ENCODE measurements at regions not wholly inside any gene's neighbourhood (a gene's known extent, or its start where the extent isn't known, plus 50 kb on each side); places are given as distances from the start of the nearest gene placed in this dataset.

DNA sequence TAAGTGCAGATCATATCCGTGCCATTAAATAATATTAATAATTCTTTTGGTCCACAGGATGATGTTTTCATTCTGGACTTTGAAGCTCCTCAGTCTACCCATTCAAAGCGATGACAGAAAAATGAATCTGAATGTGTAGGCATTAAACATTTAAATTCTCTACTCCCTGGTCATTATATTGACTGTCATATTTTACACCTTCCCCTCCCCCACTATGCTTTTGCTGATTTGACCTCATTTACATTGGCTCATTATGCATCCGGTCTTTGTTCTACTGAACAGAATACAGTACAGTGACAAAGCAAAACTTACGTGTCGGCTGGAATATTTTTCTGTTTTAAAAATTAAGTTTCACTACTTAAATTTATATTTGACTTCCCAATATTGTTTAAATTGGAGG is 289.7 kb upstream of the TMEM161B start:
- Histone ChIP-seq H3K36me3 (ENCODE audit: control insufficient read depth, insufficient read depth, low read length) (no peaks in the 10 kb centered on the region), H3K9me3 (ENCODE audit: control insufficient read depth, low read length) (no peaks in the 10 kb centered on the region), H3K4me1 (ENCODE audit: control insufficient read depth, insufficient read depth, low read length, poor library complexity, severe bottlenecking) (no peaks in the 10 kb centered on the region), H3K27me3 (replicated peaks; ENCODE audit: control insufficient read depth, insufficient read depth, low read length, poor library complexity, severe bottlenecking) (no peaks in the 10 kb centered on the region), H3K27ac (ENCODE audit: insufficient read depth, low read length, poor library complexity, severe bottlenecking) (no peak overlapping the region), H3K4me3 (ENCODE audit: insufficient read depth, low read depth, low read length, poor library complexity, severe bottlenecking) (no peak overlapping the region)
- no peak for DNase-seq

GRCh38 chr5:88557881-88558280 is 289.2 kb upstream of the TMEM161B start:
- H3K4me3 ChIP-seq (ENCODE audit: insufficient read depth, low read depth, low read length, poor library complexity, severe bottlenecking), result no peak overlapping the region
- no peak overlapping the region for H3K27ac ChIP-seq (ENCODE audit: insufficient read depth, low read length, poor library complexity, severe bottlenecking)
- no peaks in the 10 kb centered on the region for H3K9me3 ChIP-seq (ENCODE audit: control insufficient read depth, low read length)
- no peak for DNase-seq
- no peaks in the 10 kb centered on the region for H3K27me3 ChIP-seq (replicated peaks; ENCODE audit: control insufficient read depth, insufficient read depth, low read length, poor library complexity, severe bottlenecking)
- no peaks in the 10 kb centered on the region for H3K36me3 ChIP-seq (ENCODE audit: control insufficient read depth, insufficient read depth, low read length)
- H3K4me1 ChIP-seq (ENCODE audit: control insufficient read depth, insufficient read depth, low read length, poor library complexity, severe bottlenecking), result no peaks in the 10 kb centered on the region

- no peak overlapping the region for H3K27ac ChIP-seq (ENCODE audit: insufficient read depth, low read length, poor library complexity, severe bottlenecking)
- no peaks in the 10 kb centered on the region for H3K9me3 ChIP-seq (ENCODE audit: control insufficient read depth, low read length)
- H3K4me1 ChIP-seq (ENCODE audit: control insufficient read depth, insufficient read depth, low read length, poor library complexity, severe bottlenecking), result no peaks in the 10 kb centered on the region
- no peak overlapping the region for H3K4me3 ChIP-seq (ENCODE audit: insufficient read depth, low read depth, low read length, poor library complexity, severe bottlenecking)
- H3K36me3 ChIP-seq (ENCODE audit: control insufficient read depth, insufficient read depth, low read length), result no peaks in the 10 kb centered on the region
- DNase-seq, result no peak
- no peaks in the 10 kb centered on the region for H3K27me3 ChIP-seq (replicated peaks; ENCODE audit: control insufficient read depth, insufficient read depth, low read length, poor library complexity, severe bottlenecking)
Observed at GRCh38 chr5:88557131-88557530, 288.5 kb upstream of the TMEM161B start.

DNA sequence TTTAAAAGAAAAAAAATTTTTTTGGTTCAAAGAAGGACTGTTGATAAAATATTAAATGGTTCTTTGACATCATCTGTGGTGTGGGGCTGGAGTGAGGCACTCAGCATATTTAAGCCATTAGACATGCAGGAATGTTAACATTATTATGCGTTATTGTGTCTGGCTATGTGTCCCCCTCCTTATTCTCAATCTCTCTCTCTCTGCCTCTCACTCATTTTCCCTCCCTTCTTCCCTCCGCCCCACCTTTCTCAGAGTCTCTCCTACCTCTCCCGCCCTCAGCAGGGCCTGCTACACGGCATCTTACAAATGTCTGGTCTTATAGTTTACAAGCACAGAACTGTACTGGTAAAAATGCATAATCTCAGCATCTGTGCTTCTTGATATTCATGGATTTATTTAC is 287.8 kb upstream of the TMEM161B start:
- no peak for DNase-seq

GRCh38 chr5:88555674-88556073 is 287.0 kb upstream of the TMEM161B start:
- no peaks in the 10 kb centered on the region for H3K36me3 ChIP-seq (ENCODE audit: control insufficient read depth, insufficient read depth, low read length)
- no peak for DNase-seq
- H3K27ac ChIP-seq (ENCODE audit: insufficient read depth, low read length, poor library complexity, severe bottlenecking), result no peak overlapping the region

More for the DNA sequence above, 287.8 kb upstream of the TMEM161B start:
- H3K4me1 ChIP-seq (ENCODE audit: control insufficient read depth, insufficient read depth, low read length, poor library complexity, severe bottlenecking), result no peaks in the 10 kb centered on the region
- no peak overlapping the region for H3K4me3 ChIP-seq (ENCODE audit: insufficient read depth, low read depth, low read length, poor library complexity, severe bottlenecking)
- H3K27ac ChIP-seq (ENCODE audit: insufficient read depth, low read length, poor library complexity, severe bottlenecking), result no peak overlapping the region
- H3K27me3 ChIP-seq (replicated peaks; ENCODE audit: control insufficient read depth, insufficient read depth, low read length, poor library complexity, severe bottlenecking), result no peaks in the 10 kb centered on the region
- H3K9me3 ChIP-seq (ENCODE audit: control insufficient read depth, low read length), result no peaks in the 10 kb centered on the region
- H3K36me3 ChIP-seq (ENCODE audit: control insufficient read depth, insufficient read depth, low read length), result no peaks in the 10 kb centered on the region

DNA sequence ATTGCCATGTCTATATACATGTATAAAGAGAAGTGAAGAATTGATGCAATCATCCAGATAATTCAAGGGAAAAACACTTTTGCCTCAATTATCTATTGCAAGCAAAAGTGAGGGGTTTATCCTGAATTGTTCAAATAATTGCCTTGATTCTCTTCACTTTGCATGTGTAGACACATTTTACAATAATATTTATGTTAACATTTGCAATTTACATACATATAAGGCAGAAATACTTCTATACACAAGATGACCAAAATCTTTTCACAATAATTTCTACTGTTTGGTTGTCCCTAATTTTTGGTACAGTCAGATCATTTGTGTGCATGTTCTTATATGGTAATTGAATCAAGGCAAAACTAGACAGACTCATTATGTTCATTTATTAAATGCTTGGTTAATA is 285.3 kb upstream of the TMEM161B start:
- Histone ChIP-seq H3K4me1 (ENCODE audit: control insufficient read depth, insufficient read depth, low read length, poor library complexity, severe bottlenecking) (no peaks in the 10 kb centered on the region), H3K27me3 (replicated peaks; ENCODE audit: control insufficient read depth, insufficient read depth, low read length, poor library complexity, severe bottlenecking) (no peaks in the 10 kb centered on the region), H3K36me3 (ENCODE audit: control insufficient read depth, insufficient read depth, low read length) (no peaks in the 10 kb centered on the region), H3K9me3 (ENCODE audit: control insufficient read depth, low read length) (no peaks in the 10 kb centered on the region), H3K27ac (ENCODE audit: insufficient read depth, low read length, poor library complexity, severe bottlenecking) (no peak overlapping the region), H3K4me3 (ENCODE audit: insufficient read depth, low read depth, low read length, poor library complexity, severe bottlenecking) (no peak overlapping the region)
- no peak for DNase-seq

More at GRCh38 chr5:88555674-88556073, 287.0 kb upstream of the TMEM161B start:
- H3K4me1 ChIP-seq (ENCODE audit: control insufficient read depth, insufficient read depth, low read length, poor library complexity, severe bottlenecking), result no peaks in the 10 kb centered on the region
- no peaks in the 10 kb centered on the region for H3K27me3 ChIP-seq (replicated peaks; ENCODE audit: control insufficient read depth, insufficient read depth, low read length, poor library complexity, severe bottlenecking)
- H3K4me3 ChIP-seq (ENCODE audit: insufficient read depth, low read depth, low read length, poor library complexity, severe bottlenecking), result no peak overlapping the region
- H3K9me3 ChIP-seq (ENCODE audit: control insufficient read depth, low read length), result no peaks in the 10 kb centered on the region

- Histone ChIP-seq H3K4me1 (ENCODE audit: control insufficient read depth, insufficient read depth, low read length, poor library complexity, severe bottlenecking) (no peaks in the 10 kb centered on the region), H3K4me3 (ENCODE audit: insufficient read depth, low read depth, low read length, poor library complexity, severe bottlenecking) (no peak overlapping the region), H3K9me3 (ENCODE audit: control insufficient read depth, low read length) (no peaks in the 10 kb centered on the region), H3K27me3 (replicated peaks; ENCODE audit: control insufficient read depth, insufficient read depth, low read length, poor library complexity, severe bottlenecking) (no peaks in the 10 kb centered on the region), H3K27ac (ENCODE audit: insufficient read depth, low read length, poor library complexity, severe bottlenecking) (no peak overlapping the region), H3K36me3 (ENCODE audit: control insufficient read depth, insufficient read depth, low read length) (no peaks in the 10 kb centered on the region)
- no peak for DNase-seq
Observed at GRCh38 chr5:88553136-88553875, 284.7 kb upstream of the TMEM161B start.

- H3K27ac ChIP-seq (ENCODE audit: insufficient read depth, low read length, poor library complexity, severe bottlenecking), result no peak overlapping the region
- H3K4me1 ChIP-seq (ENCODE audit: control insufficient read depth, insufficient read depth, low read length, poor library complexity, severe bottlenecking), result no peaks in the 10 kb centered on the region
- no peaks in the 10 kb centered on the region for H3K36me3 ChIP-seq (ENCODE audit: control insufficient read depth, insufficient read depth, low read length)
- H3K27me3 ChIP-seq (replicated peaks; ENCODE audit: control insufficient read depth, insufficient read depth, low read length, poor library complexity, severe bottlenecking), result no peaks in the 10 kb centered on the region
- H3K9me3 ChIP-seq (ENCODE audit: control insufficient read depth, low read length), result no peaks in the 10 kb centered on the region
- no peak for DNase-seq
- H3K4me3 ChIP-seq (ENCODE audit: insufficient read depth, low read depth, low read length, poor library complexity, severe bottlenecking), result no peak overlapping the region
Observed at GRCh38 chr5:88552426-88552825, 283.8 kb upstream of the TMEM161B start.

DNA sequence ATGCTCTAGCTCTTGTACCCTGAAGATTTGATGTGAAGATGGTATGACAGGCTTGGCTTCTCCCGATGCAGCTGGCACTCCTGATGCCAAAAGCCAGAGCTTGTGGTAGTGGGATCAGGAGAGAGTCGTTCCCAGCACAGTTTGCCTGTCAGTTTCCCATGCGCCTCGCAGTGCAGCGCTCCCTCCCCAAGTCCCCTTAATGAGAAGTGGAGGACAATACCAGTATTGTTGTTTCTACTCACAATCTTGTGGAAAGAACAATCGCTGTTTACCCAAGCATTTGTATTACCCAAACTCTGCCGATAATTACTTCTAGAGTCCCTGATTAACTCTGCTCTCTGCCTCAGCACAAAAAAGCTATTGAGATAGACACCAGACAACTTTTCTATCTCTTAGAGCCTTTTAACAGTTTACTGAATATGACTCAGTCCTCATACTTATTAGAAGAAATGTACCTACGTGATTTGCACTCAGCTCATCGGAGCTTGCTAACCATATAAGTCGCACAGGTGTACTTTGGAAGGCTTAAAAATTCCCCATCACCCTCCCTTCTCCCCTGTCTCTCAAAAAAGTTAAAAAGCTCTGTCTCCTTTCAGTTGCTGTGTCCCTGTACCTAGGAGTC is 283.2 kb upstream of the TMEM161B start:
- Histone ChIP-seq H3K27ac (ENCODE audit: insufficient read depth, low read length, poor library complexity, severe bottlenecking) (no peak overlapping the region), H3K36me3 (ENCODE audit: control insufficient read depth, insufficient read depth, low read length) (no peaks in the 10 kb centered on the region), H3K9me3 (ENCODE audit: control insufficient read depth, low read length) (no peaks in the 10 kb centered on the region), H3K4me3 (ENCODE audit: insufficient read depth, low read depth, low read length, poor library complexity, severe bottlenecking) (no peak overlapping the region), H3K27me3 (replicated peaks; ENCODE audit: control insufficient read depth, insufficient read depth, low read length, poor library complexity, severe bottlenecking) (no peaks in the 10 kb centered on the region), H3K4me1 (ENCODE audit: control insufficient read depth, insufficient read depth, low read length, poor library complexity, severe bottlenecking) (no peaks in the 10 kb centered on the region)
- DNase-seq, result no peak

- no peaks in the 10 kb centered on the region for H3K36me3 ChIP-seq (ENCODE audit: control insufficient read depth, insufficient read depth, low read length)
- no peak for DNase-seq
- H3K4me3 ChIP-seq (ENCODE audit: insufficient read depth, low read depth, low read length, poor library complexity, severe bottlenecking), result no peak overlapping the region
- no peak overlapping the region for H3K27ac ChIP-seq (ENCODE audit: insufficient read depth, low read length, poor library complexity, severe bottlenecking)
- H3K4me1 ChIP-seq (ENCODE audit: control insufficient read depth, insufficient read depth, low read length, poor library complexity, severe bottlenecking), result no peaks in the 10 kb centered on the region
- no peaks in the 10 kb centered on the region for H3K27me3 ChIP-seq (replicated peaks; ENCODE audit: control insufficient read depth, insufficient read depth, low read length, poor library complexity, severe bottlenecking)
- no peaks in the 10 kb centered on the region for H3K9me3 ChIP-seq (ENCODE audit: control insufficient read depth, low read length)
Observed at GRCh38 chr5:88550736-88551135, 282.1 kb upstream of the TMEM161B start.

Data from effector memory CD4-positive, alpha-beta T cell (primary cell).